ENCODE measurements at regions not wholly inside any gene's neighbourhood (a gene's known extent, or its start where the extent isn't known, plus 50 kb on each side); places are given as distances from the start of the nearest gene placed in this dataset.

DNA sequence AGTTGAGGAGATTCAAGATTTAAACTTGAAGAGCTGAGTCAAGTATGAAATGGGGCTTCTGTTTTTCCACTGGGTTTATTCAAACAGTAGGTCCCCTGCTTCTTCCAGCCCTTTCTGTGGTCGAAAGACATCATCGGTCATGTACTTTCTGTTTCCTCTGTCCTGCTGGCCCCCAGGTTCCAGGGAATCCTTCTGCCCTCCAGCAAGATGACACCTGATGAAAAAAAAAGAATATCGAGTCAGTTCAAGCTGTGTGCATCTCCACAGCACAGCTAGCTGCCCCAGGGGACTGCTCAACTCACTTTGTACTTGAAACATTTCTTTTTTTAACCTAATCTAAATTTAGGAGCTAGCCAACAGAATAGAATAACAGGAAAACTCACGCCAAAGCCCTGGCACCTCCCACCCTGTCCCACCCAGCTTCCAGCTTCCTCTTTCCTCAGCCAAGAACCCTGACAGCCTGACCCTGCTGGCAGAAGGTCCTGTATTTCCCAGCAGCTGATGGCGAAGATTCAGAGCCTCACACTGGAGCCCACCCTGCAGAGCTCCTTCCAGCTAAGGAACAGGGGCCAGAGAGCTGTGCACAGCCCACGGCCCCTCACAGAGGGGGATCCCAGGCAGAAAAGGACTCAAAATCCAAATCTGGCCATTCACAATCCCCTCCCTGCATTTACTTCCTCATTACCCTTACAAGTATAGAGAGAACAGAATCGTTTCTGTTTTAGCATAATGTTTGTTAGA is 176.5 kb downstream of the PSMG1 start:
- peak; percentile 83 for DNase-seq
- no peaks in the 10 kb centered on the region for H3K36me3 ChIP-seq (ENCODE audit: low read depth, missing control alignments)
- H3K4me3 ChIP-seq, result no peak overlapping the region
- no peaks in the 10 kb centered on the region for H3K27me3 ChIP-seq
- TF ChIP-seq POLR2A (IDR thresholded peaks at IDR 0.05) (no peak), CTCF (IDR thresholded peaks at IDR 0.05) (no peak)
- H3K9me3 ChIP-seq, result no peaks in the 10 kb centered on the region
- WGBS, 2 donors, result 36 to 42% methylated on average over 7 of the region's 7 CpGs
- H3K4me1 ChIP-seq, result peaks cover 10% of the 10 kb centered on the region
- intact Hi-C loops (cut with DNase I; ENCODE audit: low total_unique reads), result no loop called here
- peak overlapping the region; percentile 33 to 76 for H3K27ac ChIP-seq

- DNase-seq, result no peak
- TF ChIP-seq CTCF (IDR thresholded peaks at IDR 0.05) (no peak), POLR2A (IDR thresholded peaks at IDR 0.05) (no peak)
- intact Hi-C loops (cut with DNase I; ENCODE audit: low total_unique reads), result no loop called here
- Histone ChIP-seq H3K36me3 (ENCODE audit: low read depth, missing control alignments) (no peaks in the 10 kb centered on the region), H3K9me3 (no peaks in the 10 kb centered on the region), H3K4me1 (peaks cover 10% of the 10 kb centered on the region), H3K4me3 (no peak overlapping the region), H3K27ac (peak overlapping the region; percentile 13 to 76), H3K27me3 (no peaks in the 10 kb centered on the region)
- WGBS, 2 donors, result 72 to 87% methylated on average over 3 of the region's 3 CpGs
These were observed 177.8 kb downstream of the PSMG1 start for GRCh38 chr21:39005502-39005787.

DNA sequence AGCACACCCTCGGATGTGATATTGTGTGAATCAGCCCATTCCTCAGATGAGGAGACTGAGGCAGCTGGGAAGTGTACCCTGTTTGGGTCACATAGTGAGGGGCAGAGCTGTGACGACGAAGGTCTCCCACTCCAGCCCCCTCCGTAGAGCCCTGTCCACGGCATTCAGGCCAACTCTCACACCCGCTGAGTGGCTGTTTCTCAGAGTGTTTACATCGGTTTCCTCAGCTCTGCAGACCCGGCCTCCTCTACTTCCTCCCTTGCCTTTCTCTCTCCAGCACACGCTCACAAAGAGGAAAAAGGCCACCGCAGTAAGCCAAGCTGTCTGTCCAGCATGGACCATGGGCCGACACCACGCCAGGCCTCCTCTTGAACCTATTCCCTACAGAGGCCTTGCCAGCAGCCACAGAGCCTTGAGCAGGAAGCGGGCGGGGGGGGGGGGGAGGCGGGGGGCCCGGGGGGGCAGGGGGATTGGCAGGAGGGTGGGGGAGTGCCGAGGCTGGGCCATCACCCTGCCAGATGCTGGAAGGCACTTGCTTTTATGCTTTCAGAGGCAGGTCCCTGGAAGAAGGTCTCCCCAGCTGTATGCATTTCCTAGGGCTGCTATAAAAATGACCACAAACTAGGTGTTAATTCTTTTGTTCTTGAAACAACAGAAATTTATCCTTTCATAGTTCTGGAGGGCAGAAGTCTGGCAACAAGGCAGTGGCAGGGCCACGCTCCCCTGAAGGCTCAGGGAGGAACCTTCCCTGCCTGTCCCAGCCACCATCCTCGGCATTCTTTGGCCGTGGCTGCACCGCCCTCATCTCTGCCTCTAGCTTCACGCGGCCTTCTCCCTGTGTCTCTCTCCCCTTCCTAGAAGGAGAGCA is 178.4 kb downstream of the PSMG1 start:
- H3K27me3 ChIP-seq, result no peaks in the 10 kb centered on the region
- peaks cover 10% of the 10 kb centered on the region for H3K4me1 ChIP-seq
- no peaks in the 10 kb centered on the region for H3K9me3 ChIP-seq
- DNase-seq, result no peak
- no peaks in the 10 kb centered on the region for H3K36me3 ChIP-seq (ENCODE audit: low read depth, missing control alignments)
- H3K4me3 ChIP-seq, result no peak overlapping the region
- intact Hi-C loops (cut with DNase I; ENCODE audit: low total_unique reads), result no loop called here
- H3K27ac ChIP-seq, result peak overlapping the region; percentile 13 to 76
- TF ChIP-seq POLR2A (IDR thresholded peaks at IDR 0.05) (no peak), CTCF (IDR thresholded peaks at IDR 0.05) (no peak)
- 55 to 60% methylated on average over 18 to 23 of the region's 23 CpGs for WGBS, 2 donors

GRCh38 chr21:39003982-39004633 is 179.1 kb downstream of the PSMG1 start:
- Histone ChIP-seq H3K27ac (peak overlapping the region in 1 of 2 donors; percentile 76), H3K4me1 (peaks cover 10% of the 10 kb centered on the region), H3K9me3 (no peaks in the 10 kb centered on the region), H3K36me3 (ENCODE audit: low read depth, missing control alignments) (no peaks in the 10 kb centered on the region), H3K27me3 (no peaks in the 10 kb centered on the region), H3K4me3 (no peak overlapping the region)
- WGBS, 2 donors, result 33 to 50% methylated on average over 3 to 9 of the region's 9 CpGs
- TF ChIP-seq CTCF (IDR thresholded peaks at IDR 0.05), result no peak
- no peak for TF ChIP-seq POLR2A (IDR thresholded peaks at IDR 0.05)
- intact Hi-C loops (cut with DNase I; ENCODE audit: low total_unique reads), result no loop called here
- peak; percentile 33 for DNase-seq
